K562 (cell line): ENCODE measurements at regions not wholly inside any gene's neighbourhood (a gene's known extent, or its start where the extent isn't known, plus 50 kb on each side); places are given as distances from the start of the nearest gene placed in this dataset.

ENCODE experiments used
- ATAC-seq: fragments of 200-7000 bp; cut with Tn5 transposase; 3 replicates; pipeline ENCODE4 v1.9.1; 2020; ENCODE audit warnings: moderate library complexity
- BruUV-seq: library from RNA; stranded (reverse); fragments of 400-500 nt; replicated peaks from 2 replicates; lab custom pipeline; 2021; lab: Mats Ljungman, UMichigan
- CTCF ChIA-PET: fragments of 300-600 bp; formaldehyde crosslinking; extraction: SDS; loops from one replicate; lab custom pipeline; 2021; ENCODE audit warnings: low intra/inter-chr PET ratio; lab: Yijun Ruan, JAX
- POLR2A ChIA-PET: fragments of 300-600, 350-650 bp; sonication (Branson Sonifier 250); formaldehyde crosslinking; extraction: SDS; loops from one replicate; lab custom pipeline; 2021; ENCODE audit warnings: antibody characterized with exemption, inconsistent platforms; lab: Yijun Ruan, JAX
- DNase-seq, 4 experiments: peaks; one replicate each; pipeline versions ENCODE4 v3.0.0 to v3.0.0-alpha.2; 2011 to 2018; ENCODE audit warnings: low spot score in 3 of 4, mixed read lengths in 3 of 4; ENCODE audit errors: extremely low read depth in 1 of 4
- FAIRE-seq: peaks from 2 replicates; lab custom pipeline; 2011; peaks lifted over from hg19 to GRCh38; lab: Jason Lieb, UNC
- H2AFZ ChIP-seq: 2 replicates; pipeline ENCODE4 v1.6.0; 2011; ENCODE audit warnings: low read depth, low read length, control low read depth, inconsistent platforms
- H3K27ac ChIP-seq: fragments of 200-600 bp; 3 replicates; pipeline ENCODE4 v1.8.0; 2011; ENCODE audit warnings: low read depth, mild to moderate bottlenecking, control low read depth, inconsistent platforms, low read length, moderate library complexity, mixed read lengths; ENCODE audit errors: extremely low read depth
- H3K27me3 ChIP-seq, 2 experiments: fragments of 300-600 bp in 1 of 2; 2 replicates in 1 of 2; 3 replicates in 1 of 2; pipeline versions ENCODE4 v1.6.0 to v1.8.0; 2011; ENCODE audit warnings: inconsistent platforms in 2 of 2, low read length in 2 of 2, mild to moderate bottlenecking in 1 of 2, mixed read lengths in 1 of 2, moderate library complexity in 1 of 2; ENCODE audit not compliant: control insufficient read depth in 2 of 2, insufficient read depth in 2 of 2
- H3K36me3 ChIP-seq: fragments of 300-600 bp; 3 replicates; pipeline ENCODE4 v1.8.0; 2011; ENCODE audit warnings: mild to moderate bottlenecking, low read length, inconsistent platforms; ENCODE audit not compliant: control insufficient read depth, insufficient read depth
- H3K4me1 ChIP-seq, 2 experiments: fragments of 200-600 bp in 1 of 2; replicated peaks in 1 of 2; 2 replicates in 1 of 2; 3 replicates in 1 of 2; pipeline versions ENCODE4 v1.5.1 to v1.8.0; 2011; ENCODE audit warnings: inconsistent platforms in 2 of 2, low read length in 2 of 2, mild to moderate bottlenecking in 1 of 2, mixed read lengths in 1 of 2, moderate library complexity in 1 of 2; ENCODE audit not compliant: control insufficient read depth in 2 of 2, insufficient read depth in 2 of 2
- H3K4me2 ChIP-seq: 2 replicates; pipeline ENCODE4 v1.6.1; 2011; ENCODE audit warnings: low read length, control low read depth, inconsistent platforms, mixed read lengths; ENCODE audit not compliant: insufficient read depth
- H3K4me3 ChIP-seq: fragments of 200-600 bp; sonication (generic), shearing (Covaris generic); 2 replicates; pipeline ENCODE4 v1.5.1; 2016; ENCODE audit warnings: control low read depth, inconsistent platforms
- H3K79me2 ChIP-seq: fragments of 200-600 bp; 3 replicates; pipeline ENCODE4 v1.8.0; 2011; ENCODE audit warnings: low read length, inconsistent platforms; ENCODE audit not compliant: control insufficient read depth, insufficient read depth
- H3K9ac ChIP-seq, 2 experiments: 2 replicates each; pipeline versions ENCODE4 v1.6.0 to v1.6.1; 2011; ENCODE audit warnings: low read depth in 2 of 2, low read length in 2 of 2, control low read depth in 1 of 2, inconsistent platforms in 1 of 2, mild to moderate bottlenecking in 1 of 2, mixed read lengths in 1 of 2; ENCODE audit not compliant: insufficient read depth in 1 of 2
- H3K9me1 ChIP-seq: one replicate; pipeline ENCODE4 v1.6.0; 2011; ENCODE audit warnings: inconsistent platforms, mild to moderate bottlenecking, low read length, moderate library complexity; ENCODE audit not compliant: control insufficient read depth, insufficient read depth
- H3K9me3 ChIP-seq: replicated peaks from 2 replicates; pipeline ENCODE4 v1.5.1; 2011; ENCODE audit warnings: low read depth, low read length, inconsistent platforms; ENCODE audit not compliant: control insufficient read depth, insufficient read depth
- H4K20me1 ChIP-seq: replicated peaks from 2 replicates; pipeline ENCODE4 v1.6.1; 2011; ENCODE audit warnings: low read length, inconsistent platforms, mixed read lengths; ENCODE audit not compliant: control insufficient read depth, insufficient read depth
- RB1 ChIP-seq: fragments of 450-650 bp; IDR thresholded peaks from 2 replicates; pipeline ENCODE4 v1.6.1; 2017; ENCODE audit warnings: low read depth, mild to moderate bottlenecking
- TAL1 ChIP-seq: fragments of 450-650 bp; IDR thresholded peaks from 2 replicates; pipeline ENCODE4 v1.6.1; 2016; ENCODE audit warnings: mild to moderate bottlenecking
- WGBS: fragments of 100-300 bp; shearing (Covaris generic); methylation state at CpG from one replicate; pipeline ENCODE4 v1.1.6; 2016; ENCODE audit warnings: low coverage, mixed read lengths; ENCODE audit not compliant: insufficient coverage; ENCODE audit errors: missing lambda C conversion rate; 5-methylcytosine and 5-hydroxymethylcytosine counted together
- in situ Hi-C: fragments of 300-500 bp; cut with MboI; formaldehyde crosslinking; loops from 4 replicates; pipeline ENCODE4 v1.15.0; 2018; ENCODE audit warnings: inconsistent platforms, mixed read lengths
- intact Hi-C: fragments of 100-400 bp; cut with micrococcal nuclease; formaldehyde crosslinking; loops from 2 replicates; pipeline ENCODE4 v1.14.2; 2022
- TF ChIP-seq, protein P1 (sequence below): fragments of 450-650 bp; IDR thresholded peaks from 2 replicates; pipeline ENCODE4 v1.6.1; 2018; ENCODE audit not compliant: partially characterized antibody

DNA sequence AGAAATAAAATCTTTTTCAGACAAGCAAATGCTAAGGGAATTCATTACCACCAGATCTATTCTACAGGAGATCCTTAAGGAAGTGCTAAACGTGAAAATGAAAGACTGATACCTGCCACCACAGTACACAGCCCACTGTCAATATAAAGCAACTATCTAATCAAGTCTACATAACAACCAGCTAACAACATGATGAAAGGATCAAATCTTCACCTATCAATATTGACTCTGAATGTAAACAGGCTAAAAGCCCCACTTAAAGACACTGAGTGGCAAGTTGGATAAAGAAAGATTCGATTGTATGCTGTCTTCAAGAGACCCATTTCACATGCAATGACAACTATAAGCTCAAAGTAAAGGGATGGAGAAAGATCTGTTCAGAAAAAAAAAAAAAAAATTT is 492.4 kb downstream of the COL11A1 start:
- no peak for DNase-seq
- in situ Hi-C loops: no loop called here
- no peaks in the 10 kb centered on the region for H3K27me3 ChIP-seq
- CTCF ChIA-PET: no interaction called here
- no peaks in the 10 kb centered on the region for H4K20me1 ChIP-seq
- no TSS peak for BruUV-seq
- no peak overlapping the region for H3K27ac ChIP-seq
- H3K9me3 ChIP-seq: no peaks in the 10 kb centered on the region
- no peak for ATAC-seq
- 0% methylated on average over 2 of the region's 2 CpGs for WGBS
- H3K9ac ChIP-seq: no peak overlapping the region
- H3K9me1 ChIP-seq: no peaks in the 10 kb centered on the region
- POLR2A ChIA-PET: no interaction called here
- FAIRE-seq: no peak
- H3K4me2 ChIP-seq: no peak overlapping the region
- no peaks in the 10 kb centered on the region for H3K36me3 ChIP-seq
- no peaks in the 10 kb centered on the region for H3K79me2 ChIP-seq
- H3K4me1 ChIP-seq: no peaks in the 10 kb centered on the region
- H2AFZ ChIP-seq: no peak overlapping the region
- no peak for TF ChIP-seq RB1
- TF ChIP-seq TAL1: no peak
- TF ChIP-seq, protein P1, sequence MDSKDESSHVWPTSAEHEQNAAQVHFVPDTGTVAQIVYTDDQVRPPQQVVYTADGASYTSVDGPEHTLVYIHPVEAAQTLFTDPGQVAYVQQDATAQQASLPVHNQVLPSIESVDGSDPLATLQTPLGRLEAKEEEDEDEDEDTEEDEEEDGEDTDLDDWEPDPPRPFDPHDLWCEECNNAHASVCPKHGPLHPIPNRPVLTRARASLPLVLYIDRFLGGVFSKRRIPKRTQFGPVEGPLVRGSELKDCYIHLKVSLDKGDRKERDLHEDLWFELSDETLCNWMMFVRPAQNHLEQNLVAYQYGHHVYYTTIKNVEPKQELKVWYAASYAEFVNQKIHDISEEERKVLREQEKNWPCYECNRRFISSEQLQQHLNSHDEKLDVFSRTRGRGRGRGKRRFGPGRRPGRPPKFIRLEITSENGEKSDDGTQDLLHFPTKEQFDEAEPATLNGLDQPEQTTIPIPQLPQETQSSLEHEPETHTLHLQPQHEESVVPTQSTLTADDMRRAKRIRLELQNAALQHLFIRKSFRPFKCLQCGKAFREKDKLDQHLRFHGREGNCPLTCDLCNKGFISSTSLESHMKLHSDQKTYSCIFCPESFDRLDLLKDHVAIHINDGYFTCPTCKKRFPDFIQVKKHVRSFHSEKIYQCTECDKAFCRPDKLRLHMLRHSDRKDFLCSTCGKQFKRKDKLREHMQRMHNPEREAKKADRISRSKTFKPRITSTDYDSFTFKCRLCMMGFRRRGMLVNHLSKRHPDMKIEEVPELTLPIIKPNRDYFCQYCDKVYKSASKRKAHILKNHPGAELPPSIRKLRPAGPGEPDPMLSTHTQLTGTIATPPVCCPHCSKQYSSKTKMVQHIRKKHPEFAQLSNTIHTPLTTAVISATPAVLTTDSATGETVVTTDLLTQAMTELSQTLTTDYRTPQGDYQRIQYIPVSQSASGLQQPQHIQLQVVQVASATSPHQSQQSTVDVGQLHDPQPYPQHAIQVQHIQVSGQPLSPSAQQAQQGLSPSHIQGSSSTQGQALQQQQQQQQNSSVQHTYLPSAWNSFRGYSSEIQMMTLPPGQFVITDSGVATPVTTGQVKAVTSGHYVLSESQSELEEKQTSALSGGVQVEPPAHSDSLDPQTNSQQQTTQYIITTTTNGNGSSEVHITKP: no peak
- intact Hi-C loops: no loop called here
- H3K4me3 ChIP-seq: no peak overlapping the region
